Fibroblast of the conjunctiva (primary cell): ENCODE measurements at regions not wholly inside any gene's neighbourhood (a gene's known extent, or its start where the extent isn't known, plus 50 kb on each side); places are given as distances from the start of the nearest gene placed in this dataset.

Experiments used
- DNase-seq: peaks from one replicate; pipeline ENCODE4 v3.0.0-alpha.2; 2010; ENCODE audit warnings: low read depth

DNA sequence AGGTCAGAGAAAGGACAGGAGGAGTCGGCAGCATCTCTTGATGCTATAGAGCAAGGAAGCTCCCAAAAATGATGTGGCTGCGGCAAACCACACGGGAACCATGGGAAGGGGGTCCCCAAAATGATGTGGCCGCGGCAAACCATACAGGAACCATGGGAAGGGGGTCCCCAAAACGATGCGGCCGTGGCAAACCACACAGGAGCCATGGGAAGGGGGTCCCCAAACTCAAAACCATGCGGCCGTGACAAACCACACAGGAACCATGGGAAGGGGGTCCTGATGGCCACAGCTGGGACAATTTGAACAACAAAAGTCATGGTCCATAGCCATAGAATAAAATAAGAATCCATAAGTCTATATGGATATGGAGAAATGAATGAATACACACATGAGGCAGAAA, 58.4 kb upstream of the GLI2 start:
- DNase-seq, result no peak

DNA sequence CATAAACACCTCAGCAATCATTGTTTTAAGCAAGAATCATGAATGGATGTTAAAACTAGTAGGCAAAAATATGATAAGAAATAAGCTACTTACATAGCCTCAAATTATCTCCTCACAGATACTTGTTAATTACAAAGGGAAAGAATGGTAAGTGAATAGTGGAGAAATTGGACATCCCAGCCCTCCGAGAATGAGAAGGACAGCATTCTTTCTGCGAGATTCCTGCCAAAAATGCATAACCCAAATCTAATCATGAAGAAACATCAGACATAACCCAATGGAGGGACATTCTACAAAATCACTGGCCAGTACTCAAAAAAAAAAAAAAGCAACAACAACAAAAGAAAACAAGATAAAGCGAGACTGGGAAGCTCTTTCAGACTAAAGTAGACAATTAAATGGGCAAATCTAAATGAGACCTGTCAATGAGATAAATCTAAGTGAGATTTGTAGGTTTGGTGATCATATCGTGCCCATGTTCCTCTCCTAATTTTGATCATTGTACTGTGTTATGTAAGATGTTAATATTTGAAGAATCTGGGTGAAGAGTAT, 57.9 kb upstream of the GLI2 start:
- DNase-seq, result no peak

DNA sequence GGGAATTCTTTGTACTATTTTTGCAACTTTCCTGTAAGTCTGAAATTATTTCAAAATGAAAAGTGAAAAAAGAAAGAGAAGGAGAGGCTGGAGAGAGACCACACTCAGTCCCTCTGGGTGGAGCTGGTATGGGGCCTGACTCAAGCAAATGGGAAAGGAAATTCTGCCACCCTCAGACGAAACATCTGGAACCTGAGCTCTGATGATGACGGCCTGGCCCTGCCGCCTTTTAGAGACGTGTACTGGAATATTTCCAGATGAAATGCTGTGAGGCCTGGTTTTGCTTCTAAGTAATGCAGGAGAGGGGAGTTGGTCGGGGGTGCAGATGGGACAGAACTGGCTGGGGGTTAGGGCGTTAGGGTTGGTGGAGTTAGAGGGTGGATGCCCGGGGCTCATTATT, 57.4 kb upstream of the GLI2 start:
- peak; percentile 47 for DNase-seq

DNA sequence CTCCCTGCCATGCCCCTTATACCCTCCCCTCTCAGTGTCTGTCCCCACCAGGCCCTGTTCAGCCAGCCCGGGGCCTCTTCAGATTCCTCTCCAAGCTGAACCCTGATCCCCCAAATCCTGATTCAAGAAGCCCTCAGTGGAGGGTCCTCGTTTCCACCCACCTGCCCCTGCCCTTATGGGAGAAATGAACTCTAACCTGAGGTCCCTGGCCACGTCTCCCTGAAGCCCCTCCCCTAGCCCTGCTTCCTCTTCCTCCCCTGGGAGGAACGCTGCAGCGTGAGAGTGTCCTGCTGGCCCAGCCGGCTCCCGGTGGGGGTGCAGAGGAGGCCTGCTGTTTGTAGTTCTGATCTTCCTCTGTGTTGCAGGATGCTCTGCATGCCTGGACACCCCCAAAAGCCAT, 56.7 kb upstream of the GLI2 start:
- no peak for DNase-seq

DNA sequence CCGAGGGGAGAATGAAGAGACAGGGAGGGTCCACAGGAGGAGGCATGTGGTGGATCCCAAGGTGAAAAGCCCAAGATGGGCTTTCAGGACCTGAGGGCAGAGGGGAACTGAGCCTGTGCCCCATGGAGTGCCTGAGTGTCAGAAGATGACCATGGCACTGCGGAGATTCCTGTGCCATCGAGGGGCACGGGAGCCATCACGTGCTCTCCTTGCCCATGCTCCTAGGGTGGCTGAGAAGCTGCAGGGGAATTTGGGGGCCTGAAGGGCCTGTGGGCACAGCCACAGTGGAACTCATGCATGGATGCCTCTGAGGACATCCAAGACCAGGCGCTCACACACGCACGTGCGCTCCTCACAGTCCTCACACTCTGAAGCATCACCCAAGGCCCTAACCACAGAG, 56.1 kb upstream of the GLI2 start:
- no peak for DNase-seq

DNA sequence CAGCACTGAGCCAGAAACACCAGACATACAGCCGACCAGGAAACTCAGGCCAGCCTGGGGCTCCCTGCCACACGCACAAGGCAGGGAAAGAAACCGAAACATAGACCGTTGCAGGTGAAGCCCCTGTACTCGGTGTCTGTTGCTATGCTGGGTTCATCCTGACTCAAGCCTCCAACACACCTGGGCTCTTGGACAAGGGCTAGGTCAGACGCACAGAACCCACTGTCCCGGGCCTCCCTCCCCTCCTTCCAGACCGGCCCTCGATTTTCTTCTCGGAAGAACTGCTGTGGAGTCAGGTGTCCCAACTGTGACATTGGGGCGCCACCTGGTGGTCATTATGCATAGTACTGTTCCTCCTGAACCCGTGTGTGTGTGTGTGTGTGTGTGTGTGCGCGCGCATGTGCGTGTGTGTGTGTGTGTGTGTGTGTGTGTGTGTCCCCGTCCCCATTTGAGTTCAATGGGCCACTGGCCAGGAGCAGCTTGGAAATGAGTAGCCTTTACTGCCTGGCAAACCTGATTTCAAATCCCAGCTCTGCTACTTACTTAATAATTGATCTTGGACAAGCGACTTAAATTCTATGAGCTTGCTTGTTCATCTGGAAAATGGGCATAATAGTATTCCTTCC, 55.4 kb upstream of the GLI2 start:
- DNase-seq, result peak; percentile 81

DNA sequence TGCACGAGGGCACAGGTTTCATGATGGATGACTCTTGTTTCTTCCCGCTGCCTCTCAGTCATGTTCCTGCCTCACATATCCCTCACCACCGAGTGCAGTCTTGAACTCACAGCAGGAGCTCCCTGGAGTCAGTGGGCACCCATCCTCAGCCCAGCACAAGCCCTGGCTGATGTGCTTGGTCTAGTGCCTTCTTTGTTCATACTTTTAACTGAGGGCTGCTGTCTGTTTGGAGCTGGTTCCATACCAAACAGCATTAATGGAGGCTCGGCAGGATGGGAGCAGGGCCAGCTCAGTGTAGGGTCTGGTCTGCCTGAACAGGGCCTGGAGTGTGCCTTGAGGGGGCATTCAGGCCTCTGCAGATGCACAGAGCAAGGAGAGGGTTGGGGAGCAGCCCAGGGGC, 54.5 kb upstream of the GLI2 start:
- no peak for DNase-seq

DNA sequence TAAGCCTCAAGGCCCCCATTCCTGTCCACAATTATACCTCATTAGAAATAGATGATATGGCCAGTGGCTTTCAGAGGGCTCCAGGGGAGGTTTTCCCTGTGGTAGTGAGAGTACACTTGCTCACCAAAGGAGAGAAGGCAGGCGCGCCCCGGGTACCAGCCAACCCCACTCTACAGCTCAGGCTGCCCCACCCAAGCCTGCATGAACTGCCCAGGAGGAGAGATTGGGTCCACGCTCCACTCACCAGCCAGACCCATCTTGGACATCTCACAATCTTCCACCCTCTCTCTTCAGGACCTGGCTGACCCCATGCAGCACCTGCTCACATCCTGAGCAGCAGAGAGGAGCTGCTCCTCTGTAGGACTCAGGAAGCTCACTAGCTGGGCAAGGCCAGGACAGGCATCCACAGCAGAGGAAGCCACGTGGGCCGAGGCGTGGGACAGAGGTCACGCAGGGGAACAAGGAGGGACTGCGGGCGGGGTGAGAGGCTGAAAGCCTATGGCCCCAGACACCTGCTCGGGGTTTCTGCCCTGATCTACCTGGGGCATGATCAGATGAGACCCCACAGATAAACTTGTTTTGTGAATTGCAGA, 53.9 kb upstream of the GLI2 start:
- DNase-seq, result no peak

DNA sequence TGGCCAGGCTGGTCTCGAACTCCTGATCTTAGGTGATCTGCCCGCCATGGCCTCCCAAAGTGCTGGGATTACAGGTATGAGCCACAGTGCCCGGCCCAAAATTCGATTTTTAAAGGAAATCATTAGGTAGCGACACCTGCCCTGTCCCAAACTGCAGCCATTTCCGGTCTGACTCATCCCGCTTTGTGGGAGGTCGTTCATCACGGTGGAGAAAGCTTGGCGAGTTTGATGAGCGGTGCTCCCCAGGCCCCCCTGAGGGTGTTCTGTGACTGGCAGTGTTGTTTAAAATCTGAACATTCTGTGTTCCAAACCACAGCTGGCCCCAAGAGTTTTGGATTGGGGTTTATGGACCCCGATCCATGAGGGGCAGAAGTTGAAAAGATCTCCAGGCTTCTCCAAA, 53.0 kb upstream of the GLI2 start:
- DNase-seq, result no peak

DNA sequence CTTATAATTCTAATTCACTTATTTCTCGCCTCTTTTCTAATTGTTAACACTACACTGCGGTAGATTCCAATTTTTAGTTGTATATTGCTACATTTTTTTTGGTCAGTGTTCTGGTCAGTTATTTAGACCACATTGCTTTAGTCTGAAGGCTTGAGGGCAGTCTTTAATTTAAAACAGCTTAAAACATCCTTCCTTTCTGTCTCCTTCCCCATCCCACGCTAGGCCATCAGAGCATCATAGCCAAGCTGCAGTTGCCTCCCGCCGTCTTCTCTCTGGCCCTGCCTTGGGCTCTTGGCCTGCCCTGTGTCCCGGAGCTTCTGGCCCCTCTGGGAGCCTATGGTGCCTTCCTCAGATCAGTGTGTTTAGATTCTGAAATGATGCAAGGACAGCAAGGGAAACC, 52.6 kb upstream of the GLI2 start:
- no peak for DNase-seq

DNA sequence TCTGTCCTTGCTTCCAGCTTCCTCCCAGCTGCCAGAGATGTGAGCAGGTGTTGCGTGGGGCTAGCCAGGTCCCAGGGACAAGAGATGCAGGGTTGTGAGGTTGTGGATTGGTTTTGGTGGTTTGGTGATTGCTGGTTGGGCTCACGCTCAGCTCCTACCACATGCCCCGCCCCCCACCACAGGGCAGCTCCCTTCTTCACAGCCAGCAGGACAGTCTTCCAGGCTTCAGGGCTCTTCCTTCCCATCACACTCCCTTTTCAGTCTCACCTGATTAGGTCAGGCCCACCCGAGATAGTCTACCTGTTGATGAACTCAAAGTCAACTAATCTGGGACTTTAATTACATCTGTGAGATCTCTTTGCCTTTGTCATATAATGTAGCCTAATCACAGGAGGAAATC, 52.0 kb upstream of the GLI2 start:
- DNase-seq, result no peak

DNA sequence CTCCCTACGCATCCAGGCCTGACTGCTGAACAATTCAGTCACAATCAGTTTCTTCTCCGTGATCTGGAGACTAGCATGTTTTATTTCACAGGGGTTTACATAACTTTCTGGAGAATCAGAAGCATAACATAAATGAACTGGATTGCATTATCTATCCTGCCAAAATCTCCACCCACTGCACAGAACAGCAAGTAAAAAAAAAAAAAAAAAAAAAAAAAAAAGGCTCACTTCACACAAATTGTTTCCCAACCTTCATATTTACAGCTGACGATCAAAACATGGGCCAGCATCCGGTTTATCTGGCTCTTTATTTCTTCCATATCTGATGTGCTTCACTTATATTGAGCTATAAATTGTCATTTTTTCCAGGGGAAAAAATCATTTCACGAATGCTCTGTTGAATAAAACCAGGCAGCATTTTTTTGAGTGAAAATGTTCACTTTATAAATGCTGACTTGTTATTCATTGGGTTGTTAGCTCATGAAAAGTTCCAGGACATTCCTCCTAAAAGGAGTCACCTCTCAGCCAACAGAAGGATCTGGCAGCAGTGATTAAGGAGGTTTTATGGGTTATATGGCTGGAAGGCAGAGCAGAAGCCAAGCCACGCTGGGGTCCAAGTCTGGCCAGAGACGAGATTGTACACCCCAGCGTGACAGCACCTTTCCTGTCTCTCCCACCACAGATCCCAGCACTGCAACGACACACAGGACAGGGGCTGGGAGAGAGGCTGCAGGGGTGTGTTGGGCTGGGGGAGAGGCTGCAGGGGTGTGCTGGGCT, 51.2 kb upstream of the GLI2 start:
- peak; percentile 69 for DNase-seq

DNA sequence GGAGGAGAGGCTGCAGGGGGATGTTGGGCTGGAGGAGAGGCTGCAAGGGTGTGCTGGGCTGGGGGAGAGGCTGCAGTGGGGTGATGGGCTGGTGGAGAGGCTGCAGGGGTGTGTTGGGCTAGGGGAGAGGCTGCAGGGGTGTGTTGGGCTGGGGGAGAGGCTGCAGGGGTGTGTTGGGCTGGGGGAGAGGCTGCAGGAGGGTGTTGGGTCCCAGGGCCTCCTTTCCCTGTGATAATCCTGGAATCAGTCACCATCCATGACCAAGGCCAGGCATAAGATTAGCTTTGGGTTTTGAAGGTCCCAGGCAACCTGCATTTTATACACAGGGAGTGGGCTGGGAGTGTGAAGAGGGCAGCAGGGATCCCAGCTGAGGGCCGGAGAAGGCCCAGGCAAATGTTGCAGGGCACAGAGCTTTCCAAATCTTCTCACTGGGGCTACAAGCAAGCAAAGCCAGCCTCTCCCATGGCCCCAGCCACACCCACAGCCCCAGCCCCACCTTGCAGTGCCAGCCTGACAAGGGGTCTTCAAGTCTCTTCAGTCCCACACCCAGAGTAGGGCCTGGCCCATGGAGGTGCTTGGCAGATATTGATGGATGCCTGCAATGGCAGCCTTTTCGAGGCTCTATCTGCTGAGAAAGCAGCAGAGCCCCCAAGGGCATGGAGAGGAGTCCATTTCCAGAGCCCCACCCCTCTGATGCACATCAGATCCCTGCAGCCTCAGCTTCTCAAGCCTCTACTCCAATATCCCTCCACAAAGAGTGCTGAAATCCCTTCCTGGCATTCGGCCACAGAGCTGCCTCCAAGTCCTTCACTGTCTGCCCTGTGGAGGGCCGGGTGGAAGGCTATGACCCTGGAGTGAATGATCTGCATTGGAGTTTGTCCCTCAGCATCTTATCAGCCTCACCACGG, 50.3 kb upstream of the GLI2 start:
- DNase-seq, result no peak
